ENCODE measurements at regions not wholly inside any gene's neighbourhood (a gene's known extent, or its start where the extent isn't known, plus 50 kb on each side); places are given as distances from the start of the nearest gene placed in this dataset.
"Not testable (repeated sequence)": the region's sequence is repeated elsewhere in the genome, so short reads cannot be mapped to it uniquely, and the experiment has no call there.

GRCh38 chr13:43964698-43965458 lies 85.2 kb downstream of the LACC1 start:
- H3K27ac ChIP-seq, result no peak overlapping the region
- no peak overlapping the region for H3K4me3 ChIP-seq
- TF ChIP-seq CTCF (IDR thresholded peaks at IDR 0.05), result no peak
- no peak for DNase-seq (ENCODE audit: low spot score)

GRCh38 chr13:43965459-43965845 lies 85.7 kb downstream of the LACC1 start:
- H3K27ac ChIP-seq, result no peak overlapping the region
- no peak overlapping the region for H3K4me3 ChIP-seq
- no peak for DNase-seq (ENCODE audit: low spot score)
- TF ChIP-seq CTCF (IDR thresholded peaks at IDR 0.05), result no peak

DNA sequence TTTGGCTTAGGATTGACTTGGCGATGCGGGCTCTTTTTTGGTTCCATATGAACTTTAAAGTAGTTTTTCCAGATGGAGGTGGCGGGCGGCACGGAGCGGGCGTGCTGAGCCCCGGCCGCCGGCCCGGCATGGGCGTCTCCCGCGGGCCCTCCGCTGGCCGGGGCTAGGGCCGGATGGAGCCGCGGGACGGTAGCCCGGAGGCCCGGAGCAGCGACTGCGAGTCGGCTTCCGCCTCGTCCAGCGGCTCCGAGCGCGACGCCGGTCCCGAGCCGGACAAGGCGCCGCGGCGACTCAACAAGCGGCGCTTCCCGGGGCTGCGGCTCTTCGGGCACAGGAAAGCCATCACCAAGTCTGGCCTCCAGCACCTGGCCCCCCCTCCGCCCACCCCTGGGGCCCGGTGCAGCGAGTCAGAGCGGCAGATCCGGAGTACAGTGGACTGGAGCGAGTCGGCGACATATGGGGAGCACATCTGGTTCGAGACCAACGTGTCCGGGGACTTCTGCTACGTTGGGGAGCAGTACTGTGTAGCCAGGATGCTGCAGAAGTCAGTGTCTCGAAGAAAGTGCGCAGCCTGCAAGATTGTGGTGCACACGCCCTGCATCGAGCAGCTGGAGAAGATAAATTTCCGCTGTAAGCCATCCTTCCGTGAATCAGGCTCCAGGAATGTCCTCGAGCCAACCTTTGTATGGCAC lies 88.7 kb downstream of the LACC1 start:
- H3K27ac ChIP-seq; DNase-seq (ENCODE audit: low spot score); H3K4me3 ChIP-seq: not testable (repeated sequence)

- not testable (repeated sequence) for DNase-seq (ENCODE audit: low spot score); H3K27ac ChIP-seq; H3K4me3 ChIP-seq
Observed at GRCh38 chr13:43968943-43969690, 89.4 kb downstream of the LACC1 start.

- H3K27ac ChIP-seq; DNase-seq (ENCODE audit: low spot score); H3K4me3 ChIP-seq: not testable (repeated sequence)
Observed at GRCh38 chr13:43969919-43970318, 90.2 kb downstream of the LACC1 start.

DNA sequence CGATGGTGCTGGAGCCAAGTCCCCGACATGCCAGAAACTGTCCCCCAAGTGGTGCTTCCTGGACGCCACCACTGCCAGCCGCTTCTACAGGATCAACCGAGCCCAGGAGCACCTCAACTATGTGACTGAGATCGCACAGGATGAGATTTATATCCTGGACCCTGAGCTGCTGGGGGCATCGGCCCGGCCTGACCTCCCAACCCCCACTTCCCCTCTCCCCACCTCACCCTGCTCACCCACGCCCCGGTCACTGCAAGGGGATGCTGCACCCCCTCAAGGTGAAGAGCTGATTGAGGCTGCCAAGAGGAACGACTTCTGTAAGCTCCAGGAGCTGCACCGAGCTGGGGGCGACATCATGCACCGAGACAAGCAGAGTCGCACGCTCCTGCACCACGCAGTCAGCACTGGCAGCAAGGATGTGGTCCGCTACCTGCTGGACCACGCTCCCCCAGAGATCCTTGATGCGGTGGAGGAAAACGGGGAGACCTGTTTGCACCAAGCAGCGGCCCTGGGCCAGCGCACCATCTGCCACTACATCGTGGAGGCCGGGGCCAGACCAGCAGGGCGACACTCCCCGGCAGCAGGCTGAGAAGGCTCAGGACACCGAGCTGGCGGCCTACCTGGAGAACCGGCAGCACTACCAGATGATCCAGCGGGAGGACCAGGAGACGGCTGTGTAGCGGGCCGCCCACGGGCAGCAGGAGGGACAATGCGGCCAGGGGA lies 91.0 kb downstream of the LACC1 start:
- DNase-seq (ENCODE audit: low spot score); H3K27ac ChIP-seq; H3K4me3 ChIP-seq: not testable (repeated sequence)

DNA sequence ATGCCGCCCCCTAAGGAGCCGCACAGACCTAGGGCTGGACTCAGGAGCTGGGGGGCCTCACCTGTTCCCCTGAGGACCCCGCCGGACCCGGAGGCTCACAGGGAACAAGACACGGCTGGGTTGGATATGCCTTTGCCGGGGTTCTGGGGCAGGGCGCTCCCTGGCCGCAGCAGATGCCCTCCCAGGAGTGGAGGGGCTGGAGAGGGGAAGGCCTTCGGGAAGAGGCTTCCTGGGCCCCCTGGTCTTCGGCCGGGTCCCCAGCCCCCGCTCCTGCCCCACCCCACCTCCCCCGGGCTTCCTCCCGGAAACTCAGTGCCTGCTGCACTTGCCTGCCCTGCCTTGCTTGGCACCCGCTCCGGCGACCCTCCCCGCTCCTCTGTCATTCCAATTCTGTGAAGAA lies 91.6 kb downstream of the LACC1 start:
- not testable (repeated sequence) for H3K4me3 ChIP-seq; H3K27ac ChIP-seq; DNase-seq (ENCODE audit: low spot score)

- H3K4me3 ChIP-seq, result no peak overlapping the region
- TF ChIP-seq CTCF (IDR thresholded peaks at IDR 0.05), result no peak
- DNase-seq (ENCODE audit: low spot score), result no peak
- no peak overlapping the region for H3K27ac ChIP-seq
Observed at GRCh38 chr13:43977911-43978310, 98.2 kb downstream of the LACC1 start.

DNA sequence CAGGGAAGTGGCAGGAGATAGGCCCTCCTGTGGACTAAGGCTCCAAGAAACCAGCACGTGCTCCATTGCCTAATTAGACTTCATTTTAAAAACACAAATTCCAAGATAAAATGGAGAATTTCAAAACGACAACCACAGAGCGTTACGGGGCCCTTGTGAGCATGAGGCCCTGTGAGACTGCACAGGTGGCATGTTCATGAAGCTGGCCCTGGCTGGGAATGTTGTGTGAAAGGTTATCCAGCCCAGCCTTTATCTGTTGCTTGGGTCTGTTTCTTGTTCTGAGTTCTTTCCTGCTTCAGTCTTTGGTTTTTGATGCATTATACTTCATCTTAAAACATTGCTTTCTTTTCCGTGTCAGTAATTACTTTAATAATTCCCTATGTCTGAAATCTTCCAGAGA lies 99.0 kb downstream of the LACC1 start:
- H3K4me3 ChIP-seq, result no peak overlapping the region
- TF ChIP-seq CTCF (IDR thresholded peaks at IDR 0.05), result no peak
- no peak for DNase-seq (ENCODE audit: low spot score)
- no peak overlapping the region for H3K27ac ChIP-seq
